Tibial nerve (tissue), 4 donors: ENCODE measurements at regions not wholly inside any gene's neighbourhood (a gene's known extent, or its start where the extent isn't known, plus 50 kb on each side); places are given as distances from the start of the nearest gene placed in this dataset.

Experiments used
- DNase-seq, 2 donors: peaks; one replicate each; pipeline ENCODE4 v3.0.0-alpha.2; 2019; ENCODE audit warnings: low spot score in 2 of 2
- H3K27ac ChIP-seq, 4 donors: fragments of 200-600 bp; sonication (generic) in 3 of 4; one replicate each; pipeline ENCODE4 v1.5.1; 2017 to 2019; ENCODE audit warnings: mild to moderate bottlenecking in 1 of 4
- H3K27me3 ChIP-seq, 2 donors: fragments of 200-600 bp; sonication (generic) in 1 of 2; one replicate each; pipeline versions ENCODE4 v1.5.1 to v1.6.0; 2017 to 2019
- H3K36me3 ChIP-seq, 3 donors: fragments of 200-600 bp; sonication (generic); one replicate each; pipeline ENCODE4 v1.5.1; 2018 to 2019
- H3K4me1 ChIP-seq, 4 donors: fragments of 200-600 bp; sonication (generic) in 3 of 4; one replicate each; pipeline ENCODE4 v1.5.1; 2017 to 2019
- H3K4me3 ChIP-seq, 4 donors: fragments of 200-600 bp; sonication (generic) in 3 of 4; one replicate each; pipeline ENCODE4 v1.5.1; 2017 to 2019; ENCODE audit warnings: mild to moderate bottlenecking in 1 of 4, moderate library complexity in 1 of 4
- H3K9me3 ChIP-seq, 4 donors: fragments of 200-600 bp; sonication (generic) in 3 of 4; one replicate each; pipeline ENCODE4 v1.5.1; 2017 to 2019
- EP300 ChIP-seq, 2 donors: sonication (generic); formaldehyde crosslinking; IDR thresholded peaks; one replicate each; pipeline ENCODE4 v1.6.1; 2017; ENCODE audit warnings: antibody characterized with exemption in 2 of 2, mild to moderate bottlenecking in 1 of 2
- POLR2A ChIP-seq, 2 donors: fragments of 450-650 bp; IDR thresholded peaks; one replicate each; pipeline ENCODE4 v1.6.1; 2017; ENCODE audit warnings: antibody characterized with exemption in 2 of 2, mild to moderate bottlenecking in 2 of 2, moderate library complexity in 2 of 2
- WGBS, 2 donors: methylation state at CpG; one replicate each; pipeline ENCODE4 v1.1.5; 2018; 5-methylcytosine and 5-hydroxymethylcytosine counted together
- TF ChIP-seq, protein P1 (sequence below), 5 experiments: fragments of 200-600 bp in 3 of 5; fragments of 450-650 bp in 2 of 5; sonication (generic) in 3 of 5; IDR thresholded peaks; one replicate each; pipeline ENCODE4 v1.5.1; 2016 to 2019; ENCODE audit warnings: antibody characterized with exemption in 5 of 5, mild to moderate bottlenecking in 3 of 5, moderate library complexity in 2 of 5

DNA sequence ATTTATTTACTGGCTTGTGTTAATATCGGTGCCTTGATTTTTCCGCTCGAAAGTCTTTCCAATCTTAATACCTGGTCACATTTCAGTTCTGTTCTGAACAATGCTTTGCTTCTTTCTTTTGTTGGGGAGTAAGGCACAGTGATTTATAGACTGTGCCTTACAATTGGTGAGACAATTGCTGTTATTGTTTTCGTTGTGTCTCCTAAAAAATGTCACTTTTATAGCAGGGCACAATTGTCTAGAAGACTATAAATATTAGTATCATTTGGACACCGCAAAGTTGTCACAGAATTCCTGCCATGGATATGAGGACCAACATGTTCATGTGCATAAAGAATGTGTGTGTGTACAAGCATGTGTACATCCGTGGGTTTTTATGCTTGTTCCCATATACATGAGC is 231.9 kb downstream of the INSIG2 start:
- 34 to 43% methylated on average over 6 of the region's 6 CpGs for WGBS, 2 donors
- no peak overlapping the region for H3K27ac ChIP-seq

DNA sequence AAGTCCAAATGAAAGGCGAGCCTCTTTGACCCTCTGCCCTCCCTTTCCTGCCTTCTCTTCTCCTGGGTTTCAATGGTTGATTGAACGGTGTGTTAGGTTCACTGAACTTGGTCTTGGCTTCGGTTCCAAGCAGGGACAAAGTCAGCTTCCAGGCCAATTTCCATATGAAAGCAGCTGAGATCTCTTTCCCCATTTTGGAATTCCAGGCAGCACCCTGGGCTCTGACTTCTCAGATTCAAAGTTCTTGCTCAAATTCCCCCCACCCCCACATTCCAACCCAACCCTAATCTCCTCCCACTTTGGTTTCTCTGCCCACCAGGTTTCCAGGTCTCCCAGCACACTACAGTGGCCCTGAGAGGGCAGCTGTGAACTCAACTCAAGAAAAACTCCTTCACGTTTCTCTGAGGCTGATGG is 231.0 kb downstream of the INSIG2 start:
- TF ChIP-seq POLR2A (IDR thresholded peaks at IDR 0.05) (no peak), EP300 (IDR thresholded peaks at IDR 0.05) (no peak)
- TF ChIP-seq, protein P1, sequence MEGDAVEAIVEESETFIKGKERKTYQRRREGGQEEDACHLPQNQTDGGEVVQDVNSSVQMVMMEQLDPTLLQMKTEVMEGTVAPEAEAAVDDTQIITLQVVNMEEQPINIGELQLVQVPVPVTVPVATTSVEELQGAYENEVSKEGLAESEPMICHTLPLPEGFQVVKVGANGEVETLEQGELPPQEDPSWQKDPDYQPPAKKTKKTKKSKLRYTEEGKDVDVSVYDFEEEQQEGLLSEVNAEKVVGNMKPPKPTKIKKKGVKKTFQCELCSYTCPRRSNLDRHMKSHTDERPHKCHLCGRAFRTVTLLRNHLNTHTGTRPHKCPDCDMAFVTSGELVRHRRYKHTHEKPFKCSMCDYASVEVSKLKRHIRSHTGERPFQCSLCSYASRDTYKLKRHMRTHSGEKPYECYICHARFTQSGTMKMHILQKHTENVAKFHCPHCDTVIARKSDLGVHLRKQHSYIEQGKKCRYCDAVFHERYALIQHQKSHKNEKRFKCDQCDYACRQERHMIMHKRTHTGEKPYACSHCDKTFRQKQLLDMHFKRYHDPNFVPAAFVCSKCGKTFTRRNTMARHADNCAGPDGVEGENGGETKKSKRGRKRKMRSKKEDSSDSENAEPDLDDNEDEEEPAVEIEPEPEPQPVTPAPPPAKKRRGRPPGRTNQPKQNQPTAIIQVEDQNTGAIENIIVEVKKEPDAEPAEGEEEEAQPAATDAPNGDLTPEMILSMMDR (IDR thresholded peaks at IDR 0.05): no peak
- peaks cover 0 to 7% of the 10 kb centered on the region in 2 donors for H3K27me3 ChIP-seq
- no peaks in the 10 kb centered on the region for H3K36me3 ChIP-seq
- 8 to 10% methylated on average over 4 of the region's 4 CpGs for WGBS, 2 donors
- no peak overlapping the region for H3K4me3 ChIP-seq
- H3K4me1 ChIP-seq: peaks cover 0 to 27% (median 4%) of the 10 kb centered on the region in 4 donors
- peak overlapping the region in 1 of 4 donors; percentile 48 for H3K27ac ChIP-seq
- DNase-seq: no peak
- no peaks in the 10 kb centered on the region for H3K9me3 ChIP-seq

More for the DNA sequence above, 231.9 kb downstream of the INSIG2 start:
- DNase-seq: no peak
- peaks cover 0 to 7% of the 10 kb centered on the region in 2 donors for H3K27me3 ChIP-seq
- no peaks in the 10 kb centered on the region for H3K9me3 ChIP-seq
- H3K4me3 ChIP-seq: no peak overlapping the region
- H3K36me3 ChIP-seq: no peaks in the 10 kb centered on the region
- TF ChIP-seq EP300 (IDR thresholded peaks at IDR 0.05) (no peak), POLR2A (IDR thresholded peaks at IDR 0.05) (no peak)
- TF ChIP-seq, protein P1 (IDR thresholded peaks at IDR 0.05): no peak
- peaks cover 0 to 27% (median 4%) of the 10 kb centered on the region in 4 donors for H3K4me1 ChIP-seq

DNA sequence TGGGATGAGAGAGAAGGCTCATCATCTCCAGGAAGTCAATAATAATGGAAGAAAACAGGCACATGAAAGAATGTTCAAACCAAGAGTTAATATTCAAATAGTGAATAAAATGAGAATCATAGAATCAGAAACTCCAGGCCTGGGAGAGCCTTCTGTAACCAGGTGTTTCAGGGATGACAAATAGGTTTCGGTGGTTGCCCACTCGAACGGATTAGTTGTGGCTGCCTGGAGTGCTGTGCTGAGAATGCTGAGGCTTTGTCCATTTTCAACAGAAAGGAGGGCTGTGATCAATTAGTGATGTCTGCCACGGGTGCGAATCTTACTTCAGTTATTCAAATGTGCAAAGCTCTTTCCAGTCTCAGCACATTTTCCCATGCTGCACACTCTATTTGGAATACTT is 227.3 kb downstream of the INSIG2 start:
- no peak for DNase-seq
- WGBS, 2 donors: 91 to 94% methylated on average over 5 of the region's 5 CpGs
- Histone ChIP-seq H3K27ac (no peak overlapping the region), H3K27me3 (peaks cover 0 to 7% of the 10 kb centered on the region in 2 donors), H3K9me3 (peaks cover 0 to 2% (median 0%) of the 10 kb centered on the region in 4 donors), H3K36me3 (no peaks in the 10 kb centered on the region), H3K4me1 (peaks cover 0 to 27% (median 2%) of the 10 kb centered on the region in 4 donors), H3K4me3 (no peak overlapping the region)
- TF ChIP-seq EP300 (IDR thresholded peaks at IDR 0.05) (no peak), POLR2A (IDR thresholded peaks at IDR 0.05) (no peak)
- TF ChIP-seq, protein P1 (IDR thresholded peaks at IDR 0.05): no peak

DNA sequence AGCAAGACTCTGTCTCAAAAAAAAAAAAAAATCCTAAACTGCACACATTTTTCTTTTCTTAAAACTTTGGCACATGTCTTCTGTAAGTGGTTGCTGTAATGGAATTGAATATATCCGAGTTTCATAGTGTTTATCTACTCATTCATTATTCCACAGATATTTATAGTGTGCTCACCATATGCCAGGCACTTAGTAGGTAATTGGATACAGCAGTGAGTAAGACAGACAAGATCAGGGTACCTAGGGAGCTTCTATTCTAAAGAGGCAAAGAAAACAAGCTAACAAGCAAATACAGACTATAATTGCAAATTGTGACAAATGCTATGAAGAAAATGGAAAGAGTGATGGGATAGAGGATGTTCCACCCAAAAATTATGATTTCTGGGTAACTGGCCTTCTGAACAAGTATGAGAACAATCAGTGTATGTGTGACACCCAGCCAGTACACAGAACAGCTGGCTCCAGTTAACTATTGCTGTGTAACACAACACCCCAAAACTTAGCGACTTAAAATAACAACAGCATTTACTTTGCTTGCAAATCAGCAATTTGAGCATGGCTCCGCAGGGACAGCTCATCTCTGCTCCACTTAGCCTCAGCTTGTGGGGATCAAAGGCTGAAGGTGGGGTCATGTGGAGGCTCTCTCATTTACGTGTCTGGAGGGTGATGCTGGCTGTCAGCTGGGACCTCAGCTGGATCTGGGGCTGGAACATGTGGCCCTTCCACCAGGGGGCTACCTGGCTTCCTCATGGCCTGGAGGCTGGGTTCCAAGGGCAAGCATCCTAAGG is 224.9 kb downstream of the INSIG2 start:
- no peaks in the 10 kb centered on the region for H3K36me3 ChIP-seq
- WGBS, 2 donors: 23 to 40% methylated on average over 4 of the region's 4 CpGs
- H3K4me3 ChIP-seq: no peak overlapping the region
- DNase-seq: no peak
- TF ChIP-seq EP300 (IDR thresholded peaks at IDR 0.05) (no peak), POLR2A (IDR thresholded peaks at IDR 0.05) (no peak)
- TF ChIP-seq, protein P1 (IDR thresholded peaks at IDR 0.05): no peak
- peaks cover 0 to 16% (median 0%) of the 10 kb centered on the region in 4 donors for H3K4me1 ChIP-seq
- H3K27me3 ChIP-seq: peaks cover 0 to 11% of the 10 kb centered on the region in 2 donors
- no peak overlapping the region for H3K27ac ChIP-seq
- H3K9me3 ChIP-seq: peaks cover 0 to 2% (median 0%) of the 10 kb centered on the region in 4 donors
